GM19023 (cell line): ENCODE measurements at regions not wholly inside any gene's neighbourhood (a gene's known extent, or its start where the extent isn't known, plus 50 kb on each side); places are given as distances from the start of the nearest gene placed in this dataset.

Experiments used
- ATAC-seq: cut with Tn5 transposase; IDR thresholded peaks from one replicate; pipeline ENCODE4 v1.9.1; 2021; ENCODE audit warnings: mild to moderate bottlenecking, moderate library complexity; ENCODE audit not compliant: unreplicated experiment

- no peak for ATAC-seq
These were observed 279.8 kb downstream of the UTP18 start for GRCh38 chr17:51540151-51540550.

GRCh38 chr17:51541215-51541614, 280.9 kb downstream of the UTP18 start:
- no peak for ATAC-seq

GRCh38 chr17:51546114-51546513, 285.8 kb downstream of the UTP18 start:
- ATAC-seq: no peak

DNA sequence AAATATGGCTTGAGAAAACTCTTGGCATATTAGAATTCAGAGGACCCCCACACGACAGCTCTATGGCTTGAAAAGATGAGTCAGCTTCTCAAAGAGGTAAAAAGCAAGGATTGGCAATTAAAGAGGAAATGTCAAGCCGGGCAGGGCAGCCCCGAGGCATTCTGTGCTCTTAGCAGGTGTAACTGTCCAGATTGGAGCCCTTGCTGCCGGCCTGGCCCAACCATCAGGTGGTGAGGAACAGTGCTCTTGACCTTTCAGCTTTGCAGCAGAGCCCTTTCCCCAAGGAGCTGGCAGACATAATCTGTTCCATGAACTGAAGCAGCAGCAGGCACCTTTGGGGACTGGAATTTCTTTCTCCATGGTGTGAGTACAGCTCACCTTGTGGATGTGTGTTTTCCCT, 287.8 kb downstream of the UTP18 start:
- no peak for ATAC-seq

GRCh38 chr17:51555153-51555552, 294.8 kb downstream of the UTP18 start:
- ATAC-seq: no peak

GRCh38 chr17:51559778-51560177, 299.4 kb downstream of the UTP18 start:
- ATAC-seq: no peak

- no peak for ATAC-seq
These were observed 300.1 kb downstream of the UTP18 start for GRCh38 chr17:51560398-51560797.

DNA sequence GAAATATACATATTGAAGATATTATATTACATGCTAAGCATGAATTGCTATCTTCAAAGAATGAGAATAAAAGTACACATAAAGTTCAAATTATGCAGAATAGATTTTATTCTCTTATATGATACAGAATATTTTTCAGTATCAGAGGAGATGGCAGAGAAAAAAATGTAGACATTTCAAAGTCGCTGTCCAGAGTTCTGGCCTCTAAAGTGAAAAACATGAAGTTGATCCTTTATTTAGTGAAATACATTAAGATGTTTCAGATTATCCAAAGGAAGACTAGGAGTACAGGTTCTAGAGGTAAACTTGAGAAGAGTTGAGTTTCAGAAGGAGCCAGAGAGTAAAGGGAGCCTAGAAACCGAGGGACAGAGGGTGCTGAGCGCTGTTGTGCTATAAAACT, 303.6 kb downstream of the UTP18 start:
- ATAC-seq: no peak

- ATAC-seq: no peak
These were observed 311.8 kb downstream of the UTP18 start for GRCh38 chr17:51572115-51572514.
